ENCODE measurements at regions not wholly inside any gene's neighbourhood (a gene's known extent, or its start where the extent isn't known, plus 50 kb on each side); places are given as distances from the start of the nearest gene placed in this dataset.
"Not testable (repeated sequence)": the region's sequence is repeated elsewhere in the genome, so short reads cannot be mapped to it uniquely, and the experiment has no call there.

DNA sequence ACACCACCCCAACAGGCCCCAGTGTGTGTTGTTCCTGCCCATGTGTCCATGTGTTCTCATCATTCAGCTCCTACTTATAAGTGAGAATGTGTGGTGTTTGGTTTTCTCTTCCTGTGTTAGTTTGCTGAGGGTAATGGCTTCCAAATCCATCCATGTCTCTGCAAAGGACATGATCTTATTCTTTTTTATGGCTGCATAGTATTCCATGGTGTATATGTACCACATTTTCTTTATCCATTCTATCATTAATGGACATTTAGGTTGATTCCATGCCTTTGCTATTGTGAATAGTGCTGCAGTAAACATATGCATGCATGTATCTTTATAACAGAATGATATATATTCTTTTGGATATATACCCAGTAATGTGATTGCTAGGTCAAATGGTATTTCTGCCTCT is 222.9 kb upstream of the ELL2 start:
- not testable (repeated sequence) for TF ChIP-seq HDAC2 (IDR thresholded peaks at IDR 0.05); FOSL2 (IDR thresholded peaks at IDR 0.05); FOSL2 (CRISPR knock-in tag; IDR thresholded peaks at IDR 0.05); SMC3 (IDR thresholded peaks at IDR 0.05); CBX8 (IDR thresholded peaks at IDR 0.05); POLR2A (IDR thresholded peaks at IDR 0.05; ENCODE audit: low read length); RAD21 (conservative IDR thresholded peaks at IDR 0.05 in 1 of 2, IDR thresholded peaks at IDR 0.05 in 1 of 2)
- TF ChIP-seq, protein P1, sequence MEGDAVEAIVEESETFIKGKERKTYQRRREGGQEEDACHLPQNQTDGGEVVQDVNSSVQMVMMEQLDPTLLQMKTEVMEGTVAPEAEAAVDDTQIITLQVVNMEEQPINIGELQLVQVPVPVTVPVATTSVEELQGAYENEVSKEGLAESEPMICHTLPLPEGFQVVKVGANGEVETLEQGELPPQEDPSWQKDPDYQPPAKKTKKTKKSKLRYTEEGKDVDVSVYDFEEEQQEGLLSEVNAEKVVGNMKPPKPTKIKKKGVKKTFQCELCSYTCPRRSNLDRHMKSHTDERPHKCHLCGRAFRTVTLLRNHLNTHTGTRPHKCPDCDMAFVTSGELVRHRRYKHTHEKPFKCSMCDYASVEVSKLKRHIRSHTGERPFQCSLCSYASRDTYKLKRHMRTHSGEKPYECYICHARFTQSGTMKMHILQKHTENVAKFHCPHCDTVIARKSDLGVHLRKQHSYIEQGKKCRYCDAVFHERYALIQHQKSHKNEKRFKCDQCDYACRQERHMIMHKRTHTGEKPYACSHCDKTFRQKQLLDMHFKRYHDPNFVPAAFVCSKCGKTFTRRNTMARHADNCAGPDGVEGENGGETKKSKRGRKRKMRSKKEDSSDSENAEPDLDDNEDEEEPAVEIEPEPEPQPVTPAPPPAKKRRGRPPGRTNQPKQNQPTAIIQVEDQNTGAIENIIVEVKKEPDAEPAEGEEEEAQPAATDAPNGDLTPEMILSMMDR (IDR thresholded peaks at IDR 0.05): not testable (repeated sequence)
- TF ChIP-seq, protein P2, sequence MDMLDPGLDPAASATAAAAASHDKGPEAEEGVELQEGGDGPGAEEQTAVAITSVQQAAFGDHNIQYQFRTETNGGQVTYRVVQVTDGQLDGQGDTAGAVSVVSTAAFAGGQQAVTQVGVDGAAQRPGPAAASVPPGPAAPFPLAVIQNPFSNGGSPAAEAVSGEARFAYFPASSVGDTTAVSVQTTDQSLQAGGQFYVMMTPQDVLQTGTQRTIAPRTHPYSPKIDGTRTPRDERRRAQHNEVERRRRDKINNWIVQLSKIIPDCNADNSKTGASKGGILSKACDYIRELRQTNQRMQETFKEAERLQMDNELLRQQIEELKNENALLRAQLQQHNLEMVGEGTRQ (IDR thresholded peaks at IDR 0.05): not testable (repeated sequence)

Measured in A549 (cell line).